Uterus (tissue), 2 donors: ENCODE measurements at regions not wholly inside any gene's neighbourhood (a gene's known extent, or its start where the extent isn't known, plus 50 kb on each side); places are given as distances from the start of the nearest gene placed in this dataset.

Experiments
- POLR2A ChIP-seq, 2 donors: fragments of 450-650 bp; IDR thresholded peaks; one replicate each; pipeline ENCODE4 v1.6.1; 2016; ENCODE audit warnings: antibody characterized with exemption in 2 of 2, mild to moderate bottlenecking in 1 of 2, moderate library complexity in 1 of 2
- TF ChIP-seq, protein P1 (sequence below), 4 experiments: fragments of 200-600 bp in 2 of 4; fragments of 450-650 bp in 2 of 4; sonication (generic) in 2 of 4; IDR thresholded peaks; one replicate each; pipeline ENCODE4 v1.5.1; 2016 to 2019; ENCODE audit warnings: antibody characterized with exemption in 4 of 4, mild to moderate bottlenecking in 2 of 4, moderate library complexity in 1 of 4

GRCh38 chr4:123046096-123046495 is 123.7 kb upstream of the NUDT6 start:
- TF ChIP-seq, protein P1, sequence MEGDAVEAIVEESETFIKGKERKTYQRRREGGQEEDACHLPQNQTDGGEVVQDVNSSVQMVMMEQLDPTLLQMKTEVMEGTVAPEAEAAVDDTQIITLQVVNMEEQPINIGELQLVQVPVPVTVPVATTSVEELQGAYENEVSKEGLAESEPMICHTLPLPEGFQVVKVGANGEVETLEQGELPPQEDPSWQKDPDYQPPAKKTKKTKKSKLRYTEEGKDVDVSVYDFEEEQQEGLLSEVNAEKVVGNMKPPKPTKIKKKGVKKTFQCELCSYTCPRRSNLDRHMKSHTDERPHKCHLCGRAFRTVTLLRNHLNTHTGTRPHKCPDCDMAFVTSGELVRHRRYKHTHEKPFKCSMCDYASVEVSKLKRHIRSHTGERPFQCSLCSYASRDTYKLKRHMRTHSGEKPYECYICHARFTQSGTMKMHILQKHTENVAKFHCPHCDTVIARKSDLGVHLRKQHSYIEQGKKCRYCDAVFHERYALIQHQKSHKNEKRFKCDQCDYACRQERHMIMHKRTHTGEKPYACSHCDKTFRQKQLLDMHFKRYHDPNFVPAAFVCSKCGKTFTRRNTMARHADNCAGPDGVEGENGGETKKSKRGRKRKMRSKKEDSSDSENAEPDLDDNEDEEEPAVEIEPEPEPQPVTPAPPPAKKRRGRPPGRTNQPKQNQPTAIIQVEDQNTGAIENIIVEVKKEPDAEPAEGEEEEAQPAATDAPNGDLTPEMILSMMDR (IDR thresholded peaks at IDR 0.05): no peak
- TF ChIP-seq POLR2A (IDR thresholded peaks at IDR 0.05): no peak
